Suppressor macrophage treated with lipopolysaccharide for 1 hour (primary cell): ENCODE measurements at regions not wholly inside any gene's neighbourhood (a gene's known extent, or its start where the extent isn't known, plus 50 kb on each side); places are given as distances from the start of the nearest gene placed in this dataset.
"Not testable (repeated sequence)": the region's sequence is repeated elsewhere in the genome, so short reads cannot be mapped to it uniquely, and the experiment has no call there.

Experiments
- DNase-seq, 3 donors: peaks; one replicate each; pipeline ENCODE4 v3.0.0-alpha.2; 2020 to 2022

GRCh38 chr2:89026296-89026695 lies 334.8 kb downstream of the RPIA start:
- DNase-seq, result not testable (repeated sequence)

- not testable (repeated sequence) for DNase-seq
Measured at GRCh38 chr2:89027115-89027514, 335.6 kb downstream of the RPIA start.

GRCh38 chr2:89027536-89027935 lies 336.1 kb downstream of the RPIA start:
- DNase-seq, result not testable (repeated sequence)

GRCh38 chr2:89029257-89029656 lies 337.8 kb downstream of the RPIA start:
- not testable (repeated sequence) for DNase-seq

GRCh38 chr2:89048138-89049066 lies 356.9 kb downstream of the RPIA start:
- DNase-seq, result peak; percentile 38 to 53 (median 39)

- not testable (repeated sequence) for DNase-seq
Measured at GRCh38 chr2:89058616-89059015, 367.1 kb downstream of the RPIA start.

GRCh38 chr2:89061174-89061573 lies 369.7 kb downstream of the RPIA start:
- DNase-seq, result not testable (repeated sequence)

- DNase-seq, result peak in 1 of 3 donors; percentile 0
Measured at GRCh38 chr2:89076771-89077170, 385.3 kb downstream of the RPIA start.

- not testable (repeated sequence) for DNase-seq
Measured at GRCh38 chr2:89092911-89093310, 401.4 kb downstream of the RPIA start.

GRCh38 chr2:89095060-89095459 lies 403.6 kb downstream of the RPIA start:
- DNase-seq, result not testable (repeated sequence)

GRCh38 chr2:89102587-89102986 lies 411.1 kb downstream of the RPIA start:
- not testable (repeated sequence) for DNase-seq

- DNase-seq, result not testable (repeated sequence)
Measured at GRCh38 chr2:89106369-89107019, 415.0 kb downstream of the RPIA start.

- DNase-seq, result peak; percentile 4 to 17 (median 5)
Measured at GRCh38 chr2:89112434-89112833, 421.0 kb downstream of the RPIA start.

- not testable (repeated sequence) for DNase-seq
Measured at GRCh38 chr2:89113286-89113685, 421.8 kb downstream of the RPIA start.

GRCh38 chr2:89129440-89129839 lies 438.0 kb downstream of the RPIA start:
- not testable (repeated sequence) for DNase-seq

GRCh38 chr2:89130665-89131308 lies 439.3 kb downstream of the RPIA start:
- DNase-seq, result not testable (repeated sequence)

GRCh38 chr2:89142959-89143358 lies 451.5 kb downstream of the RPIA start:
- DNase-seq, result not testable (repeated sequence)

GRCh38 chr2:89145342-89145741 lies 453.9 kb downstream of the RPIA start:
- not testable (repeated sequence) for DNase-seq

GRCh38 chr2:89148256-89148655 lies 456.8 kb downstream of the RPIA start:
- not testable (repeated sequence) for DNase-seq

- DNase-seq, result not testable (repeated sequence)
Measured at GRCh38 chr2:89151699-89152098, 460.2 kb downstream of the RPIA start.

- not testable (repeated sequence) for DNase-seq
Measured at GRCh38 chr2:89152501-89152900, 461.0 kb downstream of the RPIA start.

GRCh38 chr2:89153210-89153609 lies 461.7 kb downstream of the RPIA start:
- peak; percentile 20 to 47 (median 30) for DNase-seq

GRCh38 chr2:89154247-89154682 lies 462.8 kb downstream of the RPIA start:
- not testable (repeated sequence) for DNase-seq
